ENCODE measurements at regions not wholly inside any gene's neighbourhood (a gene's known extent, or its start where the extent isn't known, plus 50 kb on each side); places are given as distances from the start of the nearest gene placed in this dataset.

GRCh38 chr2:100198461-100199230, 56.3 kb upstream of the AFF3 start:
- no peak for TF ChIP-seq GABPA (IDR thresholded peaks at IDR 0.05; ENCODE audit: low read depth)
- no peak for TF ChIP-seq CTCF (IDR thresholded peaks at IDR 0.05; ENCODE audit: insufficient read depth, low read length)
